H9 (cell line): ENCODE measurements at regions not wholly inside any gene's neighbourhood (a gene's known extent, or its start where the extent isn't known, plus 50 kb on each side); places are given as distances from the start of the nearest gene placed in this dataset.
A peak's percentile ranks its signal among the peaks of the same experiment; 100 is the strongest.

Experiments
- DNase-seq: peaks from one replicate; pipeline ENCODE4 v3.0.0-alpha.2; 2017
- H2AFZ ChIP-seq: one replicate; pipeline ENCODE4 v1.6.1; 2013; ENCODE audit warnings: mild to moderate bottlenecking, low read length, control low read depth, moderate library complexity
- H2AK5ac ChIP-seq: 2 replicates; pipeline ENCODE4 v1.6.1; 2013; ENCODE audit warnings: low read length, control low read depth, mixed read lengths; ENCODE audit not compliant: insufficient read length
- H2BK120ac ChIP-seq: one replicate; pipeline ENCODE4 v1.6.1; 2013; ENCODE audit warnings: low read depth, mild to moderate bottlenecking, low read length, control low read depth, inconsistent platforms; ENCODE audit not compliant: poor library complexity, severe bottlenecking
- H2BK12ac ChIP-seq: 2 replicates; pipeline ENCODE4 v1.6.1; 2013; ENCODE audit warnings: low read length, control low read depth, mixed read lengths, low read depth; ENCODE audit not compliant: insufficient read length
- H2BK15ac ChIP-seq: 2 replicates; pipeline ENCODE4 v1.6.1; 2013; ENCODE audit warnings: low read depth, low read length, control low read depth
- H2BK20ac ChIP-seq: one replicate; pipeline ENCODE4 v1.6.1; 2013; ENCODE audit warnings: low read depth, mild to moderate bottlenecking, low read length, control low read depth, inconsistent platforms; ENCODE audit not compliant: poor library complexity, severe bottlenecking
- H2BK5ac ChIP-seq: 2 replicates; pipeline ENCODE4 v1.6.1; 2013; ENCODE audit warnings: low read length, control low read depth, mixed read lengths; ENCODE audit not compliant: insufficient read length
- H3K14ac ChIP-seq: 2 replicates; pipeline ENCODE4 v1.6.1; 2013; ENCODE audit warnings: low read length, control low read depth; ENCODE audit not compliant: insufficient read depth
- H3K18ac ChIP-seq: 2 replicates; pipeline ENCODE4 v1.6.1; 2013; ENCODE audit warnings: low read depth, mild to moderate bottlenecking, mixed read lengths, low read length, control low read depth; ENCODE audit not compliant: insufficient read length
- H3K23ac ChIP-seq: 2 replicates; pipeline ENCODE4 v1.6.1; 2013; ENCODE audit warnings: low read length, control low read depth, mixed read lengths, low read depth; ENCODE audit not compliant: insufficient read length
- H3K23me2 ChIP-seq: 2 replicates; pipeline ENCODE4 v1.6.1; 2013; ENCODE audit warnings: low read depth, mild to moderate bottlenecking, mixed read lengths, low read length, control low read depth; ENCODE audit not compliant: insufficient read length, poor library complexity, severe bottlenecking
- H3K27ac ChIP-seq: 2 replicates; pipeline ENCODE4 v1.5.1; 2013; ENCODE audit warnings: low read length, control low read depth, mixed read lengths, low read depth; ENCODE audit not compliant: insufficient read length
- H3K27me3 ChIP-seq: 2 replicates; pipeline ENCODE4 v1.6.1; 2013; ENCODE audit warnings: low read length, control low read depth, inconsistent platforms; ENCODE audit not compliant: insufficient read depth
- H3K4ac ChIP-seq: 2 replicates; pipeline ENCODE4 v1.6.1; 2013; ENCODE audit warnings: low read depth, mild to moderate bottlenecking, control low read depth, inconsistent platforms, low read length, moderate library complexity
- H3K4me1 ChIP-seq: 2 replicates; pipeline ENCODE4 v1.6.1; 2013; ENCODE audit warnings: low read length, control low read depth, inconsistent platforms; ENCODE audit not compliant: insufficient read depth
- H3K4me2 ChIP-seq: 2 replicates; pipeline ENCODE4 v1.6.1; 2013; ENCODE audit warnings: low read length, control low read depth, mixed read lengths; ENCODE audit not compliant: insufficient read length, insufficient read depth
- H3K56ac ChIP-seq: 2 replicates; pipeline ENCODE4 v1.6.1; 2013; ENCODE audit warnings: low read depth, mild to moderate bottlenecking, mixed read lengths, low read length, control low read depth; ENCODE audit not compliant: insufficient read length
- H3K79me1 ChIP-seq: 2 replicates; pipeline ENCODE4 v1.6.1; 2013; ENCODE audit warnings: low read depth, mild to moderate bottlenecking, moderate library complexity, low read length, control low read depth, inconsistent platforms; ENCODE audit not compliant: insufficient read depth, poor library complexity, severe bottlenecking
- H3K79me2 ChIP-seq: 2 replicates; pipeline ENCODE4 v1.6.1; 2013; ENCODE audit warnings: low read length, control low read depth, inconsistent platforms; ENCODE audit not compliant: insufficient read depth
- H3K9ac ChIP-seq: 2 replicates; pipeline ENCODE4 v1.6.1; 2013; ENCODE audit warnings: low read length, control low read depth, mixed read lengths; ENCODE audit not compliant: insufficient read length; ENCODE audit errors: extremely low read depth
- H3K9me3 ChIP-seq: one replicate; pipeline ENCODE4 v1.6.1; 2013; ENCODE audit warnings: low read depth, low read length, inconsistent platforms; ENCODE audit not compliant: control insufficient read depth
- H3T11ph ChIP-seq: one replicate; pipeline ENCODE4 v1.6.1; 2013; ENCODE audit warnings: mild to moderate bottlenecking, low read length, control low read depth, inconsistent platforms
- H4K20me1 ChIP-seq: one replicate; pipeline ENCODE4 v1.6.1; 2013; ENCODE audit not compliant: control insufficient read depth, insufficient read length, insufficient read depth
- H4K5ac ChIP-seq: 2 replicates; pipeline ENCODE4 v1.6.1; 2013; ENCODE audit warnings: low read depth, mild to moderate bottlenecking, mixed read lengths, low read length, control low read depth; ENCODE audit not compliant: insufficient read length
- H4K8ac ChIP-seq: replicated peaks from 2 replicates; pipeline ENCODE4 v1.6.1; 2013; ENCODE audit warnings: low read length, control low read depth, mixed read lengths, low read depth; ENCODE audit not compliant: insufficient read length
- H4K91ac ChIP-seq: 2 replicates; pipeline ENCODE4 v1.6.1; 2013; ENCODE audit warnings: low read depth, mild to moderate bottlenecking, moderate library complexity, mixed read lengths, low read length, control low read depth; ENCODE audit not compliant: insufficient read length
- H3K27ac Mint-ChIP-seq, 3 experiments: 2 replicates in 2 of 3; 3 replicates in 1 of 3; pipeline ENCODE4 v1.8.0; 2020 to 2021; ENCODE audit warnings: mixed read lengths in 3 of 3, mild to moderate bottlenecking in 1 of 3, moderate library complexity in 1 of 3
- H3K27me3 Mint-ChIP-seq: 2 replicates; pipeline ENCODE4 v1.8.0; 2021; ENCODE audit warnings: low read depth, mild to moderate bottlenecking, moderate library complexity, mixed read lengths
- H3K36me3 Mint-ChIP-seq, 3 experiments: 2 replicates in 2 of 3; 3 replicates in 1 of 3; pipeline ENCODE4 v1.8.0; 2020 to 2021; ENCODE audit warnings: low read depth in 3 of 3, mixed read lengths in 3 of 3; ENCODE audit not compliant: insufficient read depth in 1 of 3
- H3K4me1 Mint-ChIP-seq, 2 experiments: 2 replicates each; pipeline ENCODE4 v1.8.0; 2020; ENCODE audit warnings: mixed read lengths in 2 of 2
- H3K4me3 Mint-ChIP-seq, 2 experiments: 2 replicates in 1 of 2; 3 replicates in 1 of 2; pipeline ENCODE4 v1.8.0; 2020 to 2021; ENCODE audit warnings: mild to moderate bottlenecking in 2 of 2, mixed read lengths in 2 of 2, moderate library complexity in 1 of 2
- H3K9me3 Mint-ChIP-seq, 2 experiments: 2 replicates in 1 of 2; 3 replicates in 1 of 2; pipeline ENCODE4 v1.8.0; 2020; ENCODE audit warnings: mild to moderate bottlenecking in 2 of 2, mixed read lengths in 2 of 2, moderate library complexity in 1 of 2
- WGBS: extraction: QIAGEN DNeasy Blood & Tissue Kit; methylation state at CpG from one replicate; pipeline ENCODE4 v1.1.7; 2013; ENCODE audit warnings: missing lambda C conversion rate, low lambda C conversion rate, mixed read lengths; ENCODE audit not compliant: insufficient read length; ENCODE audit errors: extremely low coverage; 5-methylcytosine and 5-hydroxymethylcytosine counted together
- TF ChIP-seq, protein P1 (sequence below): fragments of 200-600 bp; sonication (generic); conservative IDR thresholded peaks from 3 replicates; pipeline ENCODE4 v1.8.0; 2021; ENCODE audit warnings: antibody characterized with exemption, mild to moderate bottlenecking

DNA sequence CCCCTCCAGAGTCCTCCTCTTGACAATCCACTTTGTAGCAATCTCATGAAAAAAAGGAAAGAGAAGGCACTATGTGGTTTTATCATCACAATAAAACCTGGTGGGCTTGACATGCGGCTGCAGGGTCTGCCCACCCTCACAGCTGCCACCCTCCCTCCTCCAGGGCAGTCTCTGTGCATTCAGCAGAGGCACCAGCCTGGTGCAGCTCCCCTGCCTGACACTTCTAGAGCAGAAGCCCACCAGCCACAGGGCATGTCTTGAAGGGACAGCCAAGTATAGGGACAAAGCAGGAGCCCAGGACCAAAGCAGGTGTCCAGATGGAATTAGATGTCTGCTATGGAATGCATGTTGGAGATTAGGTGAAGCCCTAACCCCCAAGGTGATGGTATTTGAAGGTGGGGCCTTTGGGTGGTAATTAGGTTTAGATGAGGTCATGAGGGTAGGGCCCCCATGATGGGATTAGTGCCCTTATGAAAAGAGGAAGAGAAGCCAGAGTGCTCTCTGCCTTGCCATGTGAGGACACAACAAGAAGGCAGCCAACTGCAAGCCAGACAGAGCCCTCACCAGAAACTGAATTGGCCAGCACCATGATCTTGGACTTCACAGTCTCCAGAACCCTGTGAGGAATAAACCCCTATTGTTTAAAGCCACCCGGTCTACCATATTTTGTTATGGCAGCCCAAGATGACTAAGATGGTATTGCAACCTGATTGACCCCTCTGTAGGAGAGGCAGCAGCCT, 86.9 kb downstream of the MCFD2 start:
- Histone ChIP-seq H2BK120ac (no peak overlapping the region), H3K27me3 (no peaks in the 10 kb centered on the region), H3K4me1 (no peaks in the 10 kb centered on the region), H3K79me1 (no peaks in the 10 kb centered on the region), H2AK5ac (no peak overlapping the region), H3K79me2 (no peaks in the 10 kb centered on the region), H3K4me2 (no peak overlapping the region), H3K27ac (no peak overlapping the region), H3K9ac (no peak overlapping the region), H4K20me1 (no peaks in the 10 kb centered on the region), H3T11ph (no peak overlapping the region), H2BK12ac (no peak overlapping the region), H2BK20ac (no peak overlapping the region), H3K56ac (no peak overlapping the region), H3K4ac (no peak overlapping the region), H3K23me2 (no peaks in the 10 kb centered on the region), H3K9me3 (no peaks in the 10 kb centered on the region), H2BK15ac (no peak overlapping the region), H3K23ac (no peak overlapping the region), H3K14ac (no peak overlapping the region), H3K18ac (no peak overlapping the region), H4K91ac (no peak overlapping the region), H4K5ac (no peak overlapping the region), H2AFZ (no peak overlapping the region), H4K8ac (no peak overlapping the region), H2BK5ac (no peak overlapping the region)
- peaks cover 1% of the 10 kb centered on the region; the same call in 1 of the 2 replicates for H3K27me3 Mint-ChIP-seq
- DNase-seq: no peak
- H3K4me1 Mint-ChIP-seq: peaks cover 0 to 4% of the 10 kb centered on the region in 2 experiments; a peak in 1 of 4 replicates
- peak overlapping the region in 1 of 3 experiments; percentile 43; a peak in 3 of 7 replicates for H3K27ac Mint-ChIP-seq
- H3K36me3 Mint-ChIP-seq: no peaks in the 10 kb centered on the region; a peak in 1 of 7 replicates
- H3K9me3 Mint-ChIP-seq: no peaks in the 10 kb centered on the region; a peak in 1 of 5 replicates
- no peak overlapping the region for H3K4me3 Mint-ChIP-seq
- no CpG with 5 or more reads among the region's 2 CpGs for WGBS
- TF ChIP-seq, protein P1, sequence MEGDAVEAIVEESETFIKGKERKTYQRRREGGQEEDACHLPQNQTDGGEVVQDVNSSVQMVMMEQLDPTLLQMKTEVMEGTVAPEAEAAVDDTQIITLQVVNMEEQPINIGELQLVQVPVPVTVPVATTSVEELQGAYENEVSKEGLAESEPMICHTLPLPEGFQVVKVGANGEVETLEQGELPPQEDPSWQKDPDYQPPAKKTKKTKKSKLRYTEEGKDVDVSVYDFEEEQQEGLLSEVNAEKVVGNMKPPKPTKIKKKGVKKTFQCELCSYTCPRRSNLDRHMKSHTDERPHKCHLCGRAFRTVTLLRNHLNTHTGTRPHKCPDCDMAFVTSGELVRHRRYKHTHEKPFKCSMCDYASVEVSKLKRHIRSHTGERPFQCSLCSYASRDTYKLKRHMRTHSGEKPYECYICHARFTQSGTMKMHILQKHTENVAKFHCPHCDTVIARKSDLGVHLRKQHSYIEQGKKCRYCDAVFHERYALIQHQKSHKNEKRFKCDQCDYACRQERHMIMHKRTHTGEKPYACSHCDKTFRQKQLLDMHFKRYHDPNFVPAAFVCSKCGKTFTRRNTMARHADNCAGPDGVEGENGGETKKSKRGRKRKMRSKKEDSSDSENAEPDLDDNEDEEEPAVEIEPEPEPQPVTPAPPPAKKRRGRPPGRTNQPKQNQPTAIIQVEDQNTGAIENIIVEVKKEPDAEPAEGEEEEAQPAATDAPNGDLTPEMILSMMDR: no peak
